Lower leg skin (tissue), 4 donors: ENCODE measurements at regions not wholly inside any gene's neighbourhood (a gene's known extent, or its start where the extent isn't known, plus 50 kb on each side); places are given as distances from the start of the nearest gene placed in this dataset.

Experiments
- DNase-seq, 2 donors: peaks; one replicate each; pipeline ENCODE4 v3.0.0-alpha.2; 2019; ENCODE audit warnings: low spot score in 2 of 2
- H3K4me3 ChIP-seq: fragments of 200-600 bp; sonication (generic); 2 replicates; pipeline ENCODE4 v1.5.1; 2017; ENCODE audit warnings: mild to moderate bottlenecking, low read depth; ENCODE audit not compliant: poor library complexity, severe bottlenecking
- POLR2A ChIP-seq, 2 donors: fragments of 450-650 bp; IDR thresholded peaks; one replicate each; pipeline ENCODE4 v1.6.1; 2016 to 2017; ENCODE audit warnings: antibody characterized with exemption in 2 of 2, mild to moderate bottlenecking in 1 of 2, moderate library complexity in 1 of 2
- WGBS, 2 donors: methylation state at CpG; one replicate each; pipeline ENCODE4 v1.1.5; 2018; 5-methylcytosine and 5-hydroxymethylcytosine counted together
- intact Hi-C: fragments of 100-400 bp; cut with DNase I; formaldehyde crosslinking; loops from one replicate; pipeline ENCODE4 v1.15.0; 2023; ENCODE audit warnings: low total_unique reads
- TF ChIP-seq, protein P1 (sequence below), 3 donors: fragments of 450-650 bp; IDR thresholded peaks; one replicate each; pipeline ENCODE4 v1.5.1; 2016; ENCODE audit warnings: antibody characterized with exemption in 3 of 3, mild to moderate bottlenecking in 3 of 3, moderate library complexity in 2 of 3

DNA sequence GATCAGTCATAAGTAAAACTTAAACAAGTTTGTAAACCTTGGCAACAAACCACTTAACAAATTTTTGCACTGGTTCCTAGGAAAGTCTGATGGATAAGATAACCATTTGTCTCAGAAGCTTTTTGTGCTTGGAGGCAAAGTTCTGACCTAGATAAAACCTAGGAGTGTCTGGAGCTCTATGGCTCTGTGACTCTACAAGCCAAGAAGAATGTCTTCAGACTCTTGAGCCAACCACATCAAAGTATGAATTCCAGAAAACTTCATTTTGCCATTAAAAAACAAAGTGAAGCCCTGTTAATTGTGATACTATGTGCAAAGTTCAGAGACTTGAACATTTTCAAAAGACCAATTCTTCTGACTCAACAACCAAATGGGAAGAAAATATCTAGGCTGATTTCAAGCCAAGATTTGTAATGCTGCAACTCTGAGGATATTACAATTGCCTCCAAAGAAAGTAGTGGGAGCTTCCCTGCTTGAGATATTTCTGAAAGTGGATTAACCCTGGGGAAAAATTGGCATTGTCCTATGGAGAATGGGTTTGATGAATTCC lies 158.1 kb upstream of the FOXQ1 start:
- no peak overlapping the region for H3K4me3 ChIP-seq
- TF ChIP-seq POLR2A (IDR thresholded peaks at IDR 0.05), result no peak
- TF ChIP-seq, protein P1, sequence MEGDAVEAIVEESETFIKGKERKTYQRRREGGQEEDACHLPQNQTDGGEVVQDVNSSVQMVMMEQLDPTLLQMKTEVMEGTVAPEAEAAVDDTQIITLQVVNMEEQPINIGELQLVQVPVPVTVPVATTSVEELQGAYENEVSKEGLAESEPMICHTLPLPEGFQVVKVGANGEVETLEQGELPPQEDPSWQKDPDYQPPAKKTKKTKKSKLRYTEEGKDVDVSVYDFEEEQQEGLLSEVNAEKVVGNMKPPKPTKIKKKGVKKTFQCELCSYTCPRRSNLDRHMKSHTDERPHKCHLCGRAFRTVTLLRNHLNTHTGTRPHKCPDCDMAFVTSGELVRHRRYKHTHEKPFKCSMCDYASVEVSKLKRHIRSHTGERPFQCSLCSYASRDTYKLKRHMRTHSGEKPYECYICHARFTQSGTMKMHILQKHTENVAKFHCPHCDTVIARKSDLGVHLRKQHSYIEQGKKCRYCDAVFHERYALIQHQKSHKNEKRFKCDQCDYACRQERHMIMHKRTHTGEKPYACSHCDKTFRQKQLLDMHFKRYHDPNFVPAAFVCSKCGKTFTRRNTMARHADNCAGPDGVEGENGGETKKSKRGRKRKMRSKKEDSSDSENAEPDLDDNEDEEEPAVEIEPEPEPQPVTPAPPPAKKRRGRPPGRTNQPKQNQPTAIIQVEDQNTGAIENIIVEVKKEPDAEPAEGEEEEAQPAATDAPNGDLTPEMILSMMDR (IDR thresholded peaks at IDR 0.05), result no peak
- intact Hi-C loops, result no loop called here
- DNase-seq, result no peak

DNA sequence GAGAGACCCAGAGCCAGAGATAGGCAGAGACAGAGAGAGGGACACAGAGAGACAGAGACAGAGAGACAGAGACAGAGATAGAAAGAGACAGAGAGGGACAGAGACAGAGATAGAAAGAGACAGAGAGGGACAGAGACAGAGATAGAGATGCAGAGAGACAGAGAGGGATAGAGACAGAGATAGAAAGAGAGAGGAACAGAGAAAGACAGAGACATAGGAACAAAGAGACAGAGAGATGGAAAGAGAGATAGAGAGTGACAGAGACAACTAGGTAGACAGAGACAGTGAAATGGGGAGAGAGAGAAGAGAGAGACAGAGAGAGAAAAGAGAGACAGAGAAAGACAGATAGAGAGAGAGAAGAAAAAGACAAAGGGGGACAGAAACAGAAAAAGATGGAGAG lies 165.4 kb upstream of the FOXQ1 start:
- intact Hi-C loops, result no loop called here
- no peak for DNase-seq
- no peak overlapping the region for H3K4me3 ChIP-seq
- no peak for TF ChIP-seq POLR2A (IDR thresholded peaks at IDR 0.05)

DNA sequence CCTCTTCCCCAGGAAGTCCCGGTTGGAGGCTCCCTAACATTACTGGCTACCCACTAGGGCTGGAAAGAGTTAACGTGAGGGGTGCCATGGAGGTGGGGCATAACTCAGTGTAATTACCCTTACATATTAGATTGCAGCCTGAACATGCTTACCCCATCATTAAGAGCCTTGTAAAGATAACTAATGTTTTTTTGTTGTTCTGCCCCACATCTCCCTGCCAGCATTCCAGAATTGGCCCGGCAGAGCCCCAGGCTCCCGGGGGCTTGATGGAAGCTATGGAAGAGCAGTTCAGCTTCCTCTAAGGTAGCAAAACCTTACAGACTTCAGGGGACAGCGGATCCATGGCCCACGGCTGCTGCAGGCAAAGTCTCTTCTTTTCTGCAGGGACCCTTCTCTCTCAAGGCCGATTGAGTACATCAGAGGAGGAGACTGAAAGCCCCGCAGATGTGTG lies 166.1 kb upstream of the FOXQ1 start:
- TF ChIP-seq, protein P1 (IDR thresholded peaks at IDR 0.05), result no peak
- TF ChIP-seq POLR2A (IDR thresholded peaks at IDR 0.05), result no peak
- 35 to 43% methylated on average over 8 of the region's 8 CpGs for WGBS, 2 donors
- intact Hi-C loops, result no loop called here
- no peak overlapping the region for H3K4me3 ChIP-seq
- DNase-seq, result no peak

DNA sequence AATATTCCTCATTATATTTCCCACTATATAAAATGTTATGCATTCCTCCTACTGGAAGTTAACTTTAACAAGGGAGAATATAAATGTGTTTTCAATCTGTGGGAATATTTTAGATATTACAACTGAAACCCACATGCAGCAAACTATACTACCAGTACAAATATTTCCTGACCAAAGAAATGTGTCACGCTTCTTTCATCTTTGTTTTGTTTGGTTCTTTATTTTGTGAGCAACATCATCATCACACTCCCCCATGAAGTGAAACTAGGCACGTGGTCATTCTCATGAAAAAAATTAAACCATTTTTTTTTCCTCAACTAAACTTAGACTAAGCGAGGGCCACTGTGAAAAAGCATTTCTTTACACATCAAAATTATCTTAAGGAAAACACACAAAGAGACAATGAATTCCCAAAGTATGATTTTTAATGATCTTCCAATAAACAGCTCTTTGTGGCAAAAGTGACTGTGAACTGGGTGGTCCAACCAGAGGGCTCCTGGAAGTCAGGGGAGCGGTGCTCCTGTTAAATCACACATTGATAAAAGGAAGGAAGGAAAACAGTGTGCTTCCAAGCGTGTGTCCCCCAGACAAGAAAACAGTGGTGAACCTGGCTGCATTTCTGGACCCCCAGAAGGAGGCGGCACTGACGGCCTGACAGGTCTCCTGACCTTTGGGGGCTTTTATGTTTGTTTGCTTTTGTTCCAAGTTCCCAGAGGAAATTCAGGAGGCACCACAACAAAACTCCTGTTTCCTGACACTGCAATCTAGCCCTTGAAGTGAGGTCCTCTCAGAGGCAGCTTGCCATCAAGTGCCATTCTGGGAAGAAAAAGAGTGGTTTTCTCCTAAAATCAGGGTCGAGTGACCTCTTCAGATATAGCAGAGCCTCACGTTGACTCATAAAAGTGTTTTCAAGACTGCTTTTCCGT lies 166.8 kb upstream of the FOXQ1 start:
- intact Hi-C loops, result no loop called here
- no peak for DNase-seq
- 55 to 58% methylated on average over 10 of the region's 10 CpGs for WGBS, 2 donors
- TF ChIP-seq, protein P1 (IDR thresholded peaks at IDR 0.05), result no peak
- no peak for TF ChIP-seq POLR2A (IDR thresholded peaks at IDR 0.05)
- H3K4me3 ChIP-seq, result no peak overlapping the region

DNA sequence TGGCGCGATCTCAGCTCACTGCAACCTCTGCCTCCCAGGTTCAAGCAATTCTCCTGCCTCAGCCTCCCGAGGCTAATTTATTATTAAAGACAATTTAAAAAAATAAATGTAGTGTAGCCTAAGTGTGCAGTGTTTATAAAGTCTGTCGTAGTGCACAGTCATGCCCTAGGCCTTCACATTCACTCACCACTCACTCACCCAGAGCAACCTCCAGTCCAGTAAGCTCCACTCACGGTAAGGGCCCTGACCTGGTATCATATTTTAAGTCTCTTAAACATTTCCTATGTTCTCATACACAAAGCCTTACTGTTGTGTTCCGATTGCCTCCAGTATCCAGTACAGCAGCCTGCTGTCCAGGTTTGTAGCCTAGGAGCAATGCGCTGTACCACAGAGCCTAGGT lies 168.2 kb upstream of the FOXQ1 start:
- TF ChIP-seq, protein P1 (IDR thresholded peaks at IDR 0.05), result no peak
- TF ChIP-seq POLR2A (IDR thresholded peaks at IDR 0.05), result no peak
- intact Hi-C loops, result no loop called here
- WGBS, 2 donors, result 88 to 89% methylated on average over 7 of the region's 7 CpGs

DNA sequence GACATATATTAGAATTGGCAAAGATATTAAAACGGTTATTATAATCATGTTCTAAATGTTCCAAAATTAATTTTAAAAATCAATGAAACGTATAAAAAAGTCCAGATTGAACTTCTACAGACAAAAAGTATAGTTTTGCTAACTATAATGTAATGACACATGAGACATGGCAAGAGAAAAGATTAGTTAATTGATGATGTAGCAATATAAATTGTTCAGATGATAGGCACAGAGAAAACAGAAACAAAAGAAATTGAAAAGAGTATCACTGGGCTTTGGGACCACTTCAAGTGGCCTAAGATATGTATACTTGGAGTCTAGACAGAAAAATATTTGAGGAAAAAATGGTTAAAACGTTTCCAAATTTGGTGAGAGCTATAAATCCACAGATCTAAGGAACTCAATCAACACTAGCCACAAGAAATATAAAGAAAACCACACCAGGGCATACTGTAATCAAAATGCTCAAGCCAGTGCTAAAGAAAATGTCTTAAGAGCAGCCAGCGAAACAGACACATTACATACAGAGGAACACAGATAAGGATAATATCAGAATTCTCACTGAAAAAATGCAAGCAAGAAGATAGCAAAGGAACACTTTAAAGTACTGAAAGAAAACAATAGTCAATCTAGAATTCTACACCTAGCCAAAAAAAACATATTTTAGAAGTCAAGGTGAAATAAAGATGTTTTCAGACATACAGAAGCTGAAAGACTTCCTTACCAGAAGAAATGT lies 172.6 kb upstream of the FOXQ1 start:
- TF ChIP-seq POLR2A (IDR thresholded peaks at IDR 0.05), result no peak
- TF ChIP-seq, protein P1 (IDR thresholded peaks at IDR 0.05), result no peak
- intact Hi-C loops, result no loop called here
- H3K4me3 ChIP-seq, result no peak overlapping the region
- DNase-seq, result no peak
- 79 to 87% methylated on average over 4 of the region's 4 CpGs for WGBS, 2 donors

More for the DNA sequence above, 168.2 kb upstream of the FOXQ1 start:
- no peak overlapping the region for H3K4me3 ChIP-seq
- no peak for DNase-seq
